MM.1S (cell line): ENCODE measurements at regions not wholly inside any gene's neighbourhood (a gene's known extent, or its start where the extent isn't known, plus 50 kb on each side); places are given as distances from the start of the nearest gene placed in this dataset.

ENCODE experiments used
- DNase-seq: peaks from one replicate; pipeline ENCODE4 v3.0.0-alpha.2; 2015
- H2AFZ ChIP-seq: fragments of 300-600 bp; sonication (generic); 2 replicates; pipeline ENCODE4 v1.6.0; 2016; ENCODE audit warnings: antibody characterized with exemption, low read length
- H3F3A ChIP-seq: fragments of 300-600 bp; sonication (generic); 2 replicates; pipeline ENCODE4 v1.6.1; 2016; ENCODE audit warnings: mild to moderate bottlenecking, antibody characterized with exemption, low read length, moderate library complexity, mixed read lengths; ENCODE audit not compliant: insufficient read depth
- H3K27ac ChIP-seq: fragments of 300-600 bp; sonication (generic); 2 replicates; pipeline ENCODE4 v1.5.1; 2016; ENCODE audit warnings: mild to moderate bottlenecking, low read length
- H3K27me3 ChIP-seq: fragments of 300-600 bp; sonication (generic); replicated peaks from 2 replicates; pipeline ENCODE4 v1.6.0; 2016; ENCODE audit warnings: low read length; ENCODE audit not compliant: insufficient read depth
- H3K36me3 ChIP-seq: fragments of 300-600 bp; sonication (generic); replicated peaks from 2 replicates; pipeline ENCODE4 v1.6.1; 2016; ENCODE audit warnings: mild to moderate bottlenecking, low read length, mixed read lengths; ENCODE audit not compliant: insufficient read depth
- H3K4me1 ChIP-seq: fragments of 300-600 bp; sonication (generic); 2 replicates; pipeline ENCODE4 v1.6.1; 2016; ENCODE audit warnings: low read length, mixed read lengths
- H3K4me2 ChIP-seq: fragments of 300-600 bp; sonication (generic); 2 replicates; pipeline ENCODE4 v1.6.0; 2016; ENCODE audit warnings: low read depth, low read length
- H3K4me3 ChIP-seq: fragments of 300-600 bp; sonication (generic); 2 replicates; pipeline ENCODE4 v1.5.1; 2016; ENCODE audit warnings: low read length, mixed read lengths
- H3K79me2 ChIP-seq: fragments of 300-600 bp; sonication (generic); 2 replicates; pipeline ENCODE4 v1.6.1; 2016; ENCODE audit warnings: mixed run types, low read length, mixed read lengths
- H3K9ac ChIP-seq: fragments of 300-600 bp; sonication (generic); 2 replicates; pipeline ENCODE4 v1.6.1; 2016; ENCODE audit warnings: low read length, mixed read lengths
- H3K9me2 ChIP-seq: fragments of 300-600 bp; sonication (generic); replicated peaks from 2 replicates; pipeline ENCODE4 v1.6.1; 2016; ENCODE audit warnings: mild to moderate bottlenecking, low read length, mixed read lengths; ENCODE audit not compliant: insufficient read depth
- H3K9me3 ChIP-seq: fragments of 300-600 bp; sonication (generic); replicated peaks from 2 replicates; pipeline ENCODE4 v1.6.1; 2016; ENCODE audit warnings: mild to moderate bottlenecking, low read length, mixed read lengths; ENCODE audit not compliant: insufficient read depth
- H4K20me1 ChIP-seq: fragments of 300-600 bp; sonication (generic); 2 replicates; pipeline ENCODE4 v1.6.1; 2016; ENCODE audit warnings: mild to moderate bottlenecking, low read length, moderate library complexity, mixed read lengths; ENCODE audit not compliant: insufficient read depth
- CTCF ChIP-seq: fragments of 300-600 bp; sonication (generic); IDR thresholded peaks from 2 replicates; pipeline ENCODE4 v1.5.1; 2016; ENCODE audit warnings: antibody characterized with exemption, low read length, mixed read lengths
- EZH2 ChIP-seq: fragments of 300-600 bp; sonication (generic); optimal IDR thresholded peaks from 2 replicates; pipeline ENCODE3; 2017; ENCODE audit warnings: low read depth, mild to moderate bottlenecking, antibody characterized with exemption, low read length, mixed read lengths
- EZH2phosphoT487 ChIP-seq: fragments of 300-600 bp; sonication (generic); IDR thresholded peaks from 2 replicates; pipeline ENCODE4 v1.6.1; 2018; ENCODE audit warnings: antibody characterized with exemption, low read length

- Histone ChIP-seq H4K20me1 (no peaks in the 10 kb centered on the region), H3K4me1 (no peaks in the 10 kb centered on the region), H3F3A (no peaks in the 10 kb centered on the region), H3K9ac (no peak overlapping the region), H3K9me3 (no peaks in the 10 kb centered on the region), H3K4me2 (no peak overlapping the region), H3K36me3 (no peaks in the 10 kb centered on the region), H3K27me3 (no peaks in the 10 kb centered on the region), H3K79me2 (no peaks in the 10 kb centered on the region), H3K27ac (no peak overlapping the region), H3K9me2 (no peaks in the 10 kb centered on the region), H3K4me3 (no peak overlapping the region), H2AFZ (no peak overlapping the region)
- TF ChIP-seq EZH2 (no peak), EZH2phosphoT487 (no peak)
- DNase-seq = no peak
Observed at GRCh38 chr2:105515581-105516415, 116.9 kb upstream of the FHL2 start.

- no peak for TF ChIP-seq EZH2phosphoT487
- no peak for TF ChIP-seq CTCF
- TF ChIP-seq EZH2 = no peak
- DNase-seq = no peak
- Histone ChIP-seq H3K4me1 (no peaks in the 10 kb centered on the region), H3K79me2 (no peaks in the 10 kb centered on the region), H3K9ac (no peak overlapping the region), H3F3A (no peaks in the 10 kb centered on the region), H3K9me3 (no peaks in the 10 kb centered on the region), H4K20me1 (no peaks in the 10 kb centered on the region), H2AFZ (no peak overlapping the region), H3K4me3 (no peak overlapping the region), H3K36me3 (no peaks in the 10 kb centered on the region), H3K4me2 (no peak overlapping the region), H3K27ac (no peak overlapping the region), H3K27me3 (no peaks in the 10 kb centered on the region), H3K9me2 (no peaks in the 10 kb centered on the region)
Observed at GRCh38 chr2:105514576-105514975, 115.7 kb upstream of the FHL2 start.

- no peak overlapping the region for H3K4me3 ChIP-seq
- TF ChIP-seq CTCF = no peak
- TF ChIP-seq EZH2phosphoT487 = no peak
- TF ChIP-seq EZH2 = no peak
- H3K9me2 ChIP-seq = no peaks in the 10 kb centered on the region
- no peaks in the 10 kb centered on the region for H3F3A ChIP-seq
- H2AFZ ChIP-seq = no peak overlapping the region
- H3K27ac ChIP-seq = no peak overlapping the region
- no peak overlapping the region for H3K4me2 ChIP-seq
- DNase-seq = peak; percentile 11
- H3K36me3 ChIP-seq = no peaks in the 10 kb centered on the region
- H3K4me1 ChIP-seq = no peaks in the 10 kb centered on the region
- H3K79me2 ChIP-seq = no peaks in the 10 kb centered on the region
- no peaks in the 10 kb centered on the region for H4K20me1 ChIP-seq
- no peaks in the 10 kb centered on the region for H3K9me3 ChIP-seq
- H3K27me3 ChIP-seq = no peaks in the 10 kb centered on the region
- H3K9ac ChIP-seq = no peak overlapping the region
Observed at GRCh38 chr2:105510761-105511528, 112.1 kb upstream of the FHL2 start.
